HepG2 (cell line): ENCODE measurements at regions not wholly inside any gene's neighbourhood (a gene's known extent, or its start where the extent isn't known, plus 50 kb on each side); places are given as distances from the start of the nearest gene placed in this dataset.

Source experiments
- ATAC-seq: fragments of 200-7000 bp; cut with Tn5 transposase; 3 replicates; pipeline ENCODE4 v1.9.1; 2020; ENCODE audit warnings: mild to moderate bottlenecking, moderate library complexity
- BruUV-seq: library from RNA; stranded (reverse); fragments of 400-500 nt; replicated peaks from 2 replicates; lab custom pipeline; 2021; lab: Mats Ljungman, UMichigan
- CTCF ChIA-PET: fragments of 300-600 bp; formaldehyde crosslinking; extraction: SDS; loops from one replicate; lab custom pipeline; 2021; ENCODE audit warnings: low total read pairs, inconsistent platforms, low intra/inter-chr PET ratio; lab: Yijun Ruan, JAX
- POLR2A ChIA-PET: fragments of 350-600 bp; sonication (Branson Sonifier 250); formaldehyde crosslinking; loops from one replicate; lab custom pipeline; 2020; ENCODE audit warnings: antibody characterized with exemption, inconsistent platforms; lab: Yijun Ruan, JAX
- DNase-seq: peaks from one replicate; pipeline ENCODE4 v3.0.0-alpha.2; 2015; ENCODE audit warnings: low spot score
- FAIRE-seq: peaks from 3 replicates; lab custom pipeline; 2011; peaks lifted over from hg19 to GRCh38; lab: Jason Lieb, UNC
- H2AFZ ChIP-seq: one replicate; pipeline ENCODE4 v1.6.1; 2011; ENCODE audit warnings: low read length, inconsistent platforms
- H3K27ac ChIP-seq: fragments of 300-600 bp; 3 replicates; pipeline ENCODE4 v1.8.0; 2011; ENCODE audit warnings: mixed run types, mild to moderate bottlenecking, mixed read lengths, low read length, inconsistent platforms; ENCODE audit not compliant: insufficient read depth; ENCODE audit errors: extremely low read length
- H3K27me3 ChIP-seq, 2 experiments: fragments of 200-600 bp in 1 of 2; 2 replicates in 1 of 2; 3 replicates in 1 of 2; pipeline versions ENCODE4 v1.6.0 to v1.8.0; 2011; ENCODE audit warnings: low read length in 2 of 2, mild to moderate bottlenecking in 2 of 2, moderate library complexity in 2 of 2, inconsistent platforms in 1 of 2; ENCODE audit not compliant: insufficient read depth in 2 of 2, control insufficient read depth in 1 of 2
- H3K36me3 ChIP-seq, 2 experiments: fragments of 200-600 bp in 1 of 2; replicated peaks in 1 of 2; 2 replicates in 1 of 2; 3 replicates in 1 of 2; pipeline versions ENCODE4 v1.5.1 to v1.8.0; 2011; ENCODE audit warnings: low read length in 2 of 2, inconsistent platforms in 1 of 2; ENCODE audit not compliant: insufficient read depth in 2 of 2, control insufficient read depth in 1 of 2
- H3K4me1 ChIP-seq: 2 replicates; pipeline ENCODE4 v1.5.1; 2012; ENCODE audit warnings: low read length, inconsistent platforms; ENCODE audit not compliant: insufficient read depth
- H3K4me2 ChIP-seq: 2 replicates; pipeline ENCODE4 v1.6.0; 2011; ENCODE audit warnings: low read depth, low read length, inconsistent platforms
- H3K4me3 ChIP-seq, 3 experiments: fragments of 200-600 bp in 1 of 3; sonication (generic), shearing (Covaris generic) in 1 of 3; replicated peaks in 1 of 3; 2 replicates each; pipeline ENCODE4 v1.5.1; 2011 to 2016; ENCODE audit warnings: low read length in 3 of 3, inconsistent platforms in 2 of 3, low read depth in 2 of 3, mild to moderate bottlenecking in 2 of 3, control low read depth in 1 of 3, mixed read lengths in 1 of 3; ENCODE audit not compliant: insufficient read depth in 1 of 3
- H3K79me2 ChIP-seq: one replicate; pipeline ENCODE4 v1.6.1; 2011; ENCODE audit warnings: low read length, inconsistent platforms; ENCODE audit not compliant: insufficient read depth
- H3K9ac ChIP-seq: 2 replicates; pipeline ENCODE4 v1.6.0; 2011; ENCODE audit warnings: mild to moderate bottlenecking, low read depth, low read length, inconsistent platforms; ENCODE audit not compliant: insufficient read depth
- H3K9me3 ChIP-seq: 2 replicates; pipeline ENCODE4 v1.5.1; 2012; ENCODE audit warnings: mild to moderate bottlenecking, low read length
- H4K20me1 ChIP-seq: 2 replicates; pipeline ENCODE4 v1.6.0; 2011; ENCODE audit warnings: inconsistent platforms, mild to moderate bottlenecking, low read length, moderate library complexity; ENCODE audit not compliant: insufficient read depth
- CREB1 ChIP-seq, 2 experiments: fragments of 450-650 bp in 1 of 2; IDR thresholded peaks; 2 replicates each; pipeline ENCODE4 v1.6.1; 2016 to 2017; ENCODE audit warnings: control low read depth in 1 of 2, mild to moderate bottlenecking in 1 of 2, missing compliant biosample characterization in 1 of 2, missing genetic modification characterization in 1 of 2
- HMG20A ChIP-seq: IDR thresholded peaks from 2 replicates; pipeline ENCODE4 v1.6.1; 2016; ENCODE audit warnings: borderline replicate concordance
- NFE2L1 ChIP-seq: sonication (generic); formaldehyde crosslinking; IDR thresholded peaks from 2 replicates; pipeline ENCODE4 v1.4.0; 2020; ENCODE audit warnings: missing genetic modification reagents, mild to moderate bottlenecking, borderline replicate concordance
- SP140L ChIP-seq: sonication (generic); formaldehyde crosslinking; IDR thresholded peaks from 2 replicates; pipeline ENCODE4 v1.4.0; 2020; ENCODE audit warnings: missing genetic modification reagents, borderline replicate concordance
- THYN1 ChIP-seq: sonication (generic); formaldehyde crosslinking; IDR thresholded peaks from 2 replicates; pipeline ENCODE4 v1.8.1; 2023; ENCODE audit warnings: low read depth, mild to moderate bottlenecking, moderate library complexity, missing genetic modification reagents, borderline replicate concordance
- ZBTB42 ChIP-seq: sonication (generic); formaldehyde crosslinking; IDR thresholded peaks from 2 replicates; pipeline ENCODE4 v1.5.0; 2020; ENCODE audit warnings: mild to moderate bottlenecking, missing genetic modification reagents
- ZNF33A ChIP-seq: sonication (generic); formaldehyde crosslinking; IDR thresholded peaks from 2 replicates; pipeline ENCODE4 v1.5.1; 2020; ENCODE audit warnings: missing genetic modification reagents, mild to moderate bottlenecking, moderate library complexity, borderline replicate concordance
- ZXDC ChIP-seq: sonication (generic); formaldehyde crosslinking; IDR thresholded peaks from 2 replicates; pipeline ENCODE4 v1.5.0; 2020; ENCODE audit warnings: mild to moderate bottlenecking, missing genetic modification reagents
- WGBS: methylation state at CpG from one replicate; pipeline ENCODE4 v1.1.6; 2017; ENCODE audit warnings: low lambda C conversion rate; 5-methylcytosine and 5-hydroxymethylcytosine counted together
- in situ Hi-C: cut with HindIII; loops from 2 replicates; pipeline ENCODE4 v1.10.0; 2017; ENCODE audit warnings: low pct_unique_long_range_greater_than_20kb; ENCODE audit not compliant: extremely low pct_ligation_motif_present
- intact Hi-C: fragments of 100-400 bp; cut with micrococcal nuclease; formaldehyde crosslinking; loops from one replicate; pipeline ENCODE4 v1.10.0; 2022; ENCODE audit not compliant: unreplicated experiment

GRCh38 chr5:2187687-2188086 is 305.0 kb upstream of the IRX4 start:
- no peaks in the 10 kb centered on the region for H4K20me1 ChIP-seq
- no peak overlapping the region for H3K9ac ChIP-seq
- intact Hi-C loops = no loop called here
- WGBS = 40% methylated on average over 6 of the region's 10 CpGs
- no peak for ATAC-seq
- H3K4me2 ChIP-seq = no peak overlapping the region
- no peaks in the 10 kb centered on the region for H3K79me2 ChIP-seq
- H3K27me3 ChIP-seq = peaks cover 6 to 38% of the 10 kb centered on the region in 2 experiments; a peak in 3 of 5 replicates
- DNase-seq = no peak
- no peak overlapping the region for H3K27ac ChIP-seq
- no TSS peak for BruUV-seq
- in situ Hi-C loops = no loop called here
- no peaks in the 10 kb centered on the region for H3K36me3 ChIP-seq
- no peak for FAIRE-seq
- POLR2A ChIA-PET = no interaction called here
- no peak overlapping the region for H3K4me3 ChIP-seq
- no peaks in the 10 kb centered on the region for H3K9me3 ChIP-seq
- H3K4me1 ChIP-seq = no peaks in the 10 kb centered on the region
- TF ChIP-seq ZXDC (CRISPR knock-in tag) (no peak), ZBTB42 (no peak), ZNF33A (CRISPR knock-in tag) (no peak)
- no peak overlapping the region for H2AFZ ChIP-seq
- CTCF ChIA-PET = no interaction called here

GRCh38 chr5:2187156-2187555 is 304.4 kb upstream of the IRX4 start:
- no peak for ATAC-seq
- peaks cover 6 to 37% of the 10 kb centered on the region in 2 experiments; a peak in 3 of 5 replicates for H3K27me3 ChIP-seq

More at GRCh38 chr5:2187156-2187555, 304.4 kb upstream of the IRX4 start:
- BruUV-seq = no TSS peak
- no peak overlapping the region for H2AFZ ChIP-seq
- H3K4me1 ChIP-seq = no peaks in the 10 kb centered on the region
- H3K36me3 ChIP-seq = no peaks in the 10 kb centered on the region
- TF ChIP-seq HMG20A (no peak), SP140L (no peak), CREB1 (IDR thresholded peaks at IDR 0.05) (0 out of 2 replicates have a peak, but pooled peaks have one; percentile 11), CREB1 (CRISPR knock-in tag; IDR thresholded peaks at IDR 0.05) (no peak), THYN1 (no peak), NFE2L1 (CRISPR knock-in tag) (no peak)
- H3K4me2 ChIP-seq = no peak overlapping the region
- H3K79me2 ChIP-seq = no peaks in the 10 kb centered on the region
- FAIRE-seq (no peak), DNase-seq (no peak)
- ChIA-PET POLR2A (no interaction called here), CTCF (no interaction called here)
- WGBS = 39% methylated on average over 6 of the region's 11 CpGs
- H3K27ac ChIP-seq = no peak overlapping the region
- H3K9me3 ChIP-seq = no peaks in the 10 kb centered on the region
- H3K9ac ChIP-seq = no peak overlapping the region
- H3K4me3 ChIP-seq = no peak overlapping the region
- H4K20me1 ChIP-seq = no peaks in the 10 kb centered on the region
- intact Hi-C loops (no loop called here), in situ Hi-C loops (no loop called here)
